Right lobe of liver (tissue), 6 donors: ENCODE measurements at regions not wholly inside any gene's neighbourhood (a gene's known extent, or its start where the extent isn't known, plus 50 kb on each side); places are given as distances from the start of the nearest gene placed in this dataset.

Experiments used
- ATAC-seq, 4 donors: fragments of 200-7000 bp; cut with Tn5 transposase; one replicate each; pipeline ENCODE4 v1.9.1; 2020; ENCODE audit warnings: mild to moderate bottlenecking in 4 of 4, moderate library complexity in 4 of 4
- DNase-seq, 3 donors: peaks; one replicate each; pipeline ENCODE4 v3.0.0-alpha.2; 2020
- H3K27ac ChIP-seq, 3 donors: fragments of 200-600 bp; one replicate each; pipeline ENCODE4 v1.8.0; 2022
- H3K27me3 ChIP-seq, 2 donors: fragments of 200-600 bp; one replicate each; pipeline ENCODE4 v1.8.0; 2022
- H3K36me3 ChIP-seq, 4 donors: fragments of 200-600 bp; sonication (generic) in 1 of 4; one replicate each; pipeline versions ENCODE4 v1.5.1 to v1.8.0; 2017 to 2022; ENCODE audit warnings: control low read depth in 1 of 4
- H3K4me1 ChIP-seq, 4 donors: fragments of 200-600 bp; sonication (generic) in 1 of 4; one replicate each; pipeline versions ENCODE4 v1.5.1 to v1.8.0; 2017 to 2022; ENCODE audit warnings: control low read depth in 1 of 4
- H3K4me3 ChIP-seq, 3 donors: fragments of 200-600 bp; one replicate each; pipeline ENCODE4 v1.8.0; 2022
- H3K9me3 ChIP-seq, 4 donors: fragments of 200-600 bp; sonication (generic) in 1 of 4; one replicate each; pipeline versions ENCODE4 v1.5.1 to v1.8.0; 2017 to 2022; ENCODE audit warnings: control low read depth in 1 of 4
- POLR2A ChIP-seq: fragments of 450-650 bp; IDR thresholded peaks from one replicate; pipeline ENCODE4 v1.6.1; 2017; ENCODE audit warnings: antibody characterized with exemption, mild to moderate bottlenecking
- WGBS: methylation state at CpG from one replicate; pipeline ENCODE4 v1.1.6; 2018; ENCODE audit warnings: low coverage, low lambda C conversion rate; ENCODE audit not compliant: insufficient coverage; ENCODE audit errors: missing lambda C conversion rate; 5-methylcytosine and 5-hydroxymethylcytosine counted together
- intact Hi-C, 2 donors: fragments of 100-400 bp; cut with DNase I; formaldehyde crosslinking; loops; one replicate each; pipeline versions ENCODE4 v1.11.2 to v1.14.1; 2022
- TF ChIP-seq, protein P1 (sequence below), 4 donors: fragments of 200-600 bp in 3 of 4; fragments of 450-650 bp in 1 of 4; IDR thresholded peaks; one replicate each; pipeline versions ENCODE4 v1.5.1 to v1.8.0; 2016 to 2022; ENCODE audit warnings: antibody characterized with exemption in 4 of 4, mild to moderate bottlenecking in 2 of 4
- donor health status: DM: no; HTN: yes; CAD: no.
- donor health status: DM: no; HTN: no; CAD: no.
- donor health status: DM: no; HTN: no; CAD: no.
- donor health status: DM: no; HTN: yes; CAD: no.
- donor health status: DM: no; HTN: yes; CAD: no.

DNA sequence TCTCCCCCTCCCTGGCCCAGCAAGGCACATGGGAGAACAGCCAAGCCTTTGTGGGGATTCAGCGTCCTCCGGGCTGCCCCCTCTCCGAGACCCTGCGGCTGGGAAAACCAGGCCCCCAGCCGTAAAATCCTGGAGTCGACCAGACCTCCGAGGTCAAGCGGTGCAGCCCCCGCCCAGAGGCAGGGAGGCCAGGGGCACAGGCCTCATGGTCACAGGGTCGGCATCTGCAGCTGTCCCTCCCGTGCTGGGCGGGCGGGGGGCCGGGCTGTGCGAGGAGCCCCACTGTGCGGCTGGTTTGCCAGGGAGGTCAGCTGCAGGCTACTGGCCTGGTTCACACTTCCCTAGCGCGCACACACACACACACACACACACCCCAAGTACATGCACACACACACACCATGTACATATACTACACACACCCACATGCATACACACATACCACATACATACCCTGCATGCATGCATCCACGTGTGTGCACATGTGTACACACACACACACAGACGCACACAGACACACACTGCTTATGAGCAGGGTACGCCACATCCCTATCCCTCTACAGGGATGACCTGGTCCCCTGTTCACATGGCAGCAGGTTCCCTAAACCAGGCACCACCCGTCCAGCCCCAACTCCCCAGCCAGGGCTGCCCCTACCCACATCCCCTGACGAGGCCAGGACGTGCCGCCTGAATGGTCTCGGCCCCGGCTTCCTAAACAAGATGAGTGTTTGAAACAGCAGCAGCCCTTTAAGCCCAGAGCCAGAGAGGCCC, 108.9 kb upstream of the CIBAR2 start:
- WGBS: 67% methylated on average over 14 of the region's 27 CpGs
- Histone ChIP-seq H3K27me3 (no peaks in the 10 kb centered on the region), H3K4me1 (peaks cover 0 to 15% (median 4%) of the 10 kb centered on the region in 4 donors), H3K9me3 (no peaks in the 10 kb centered on the region), H3K36me3 (no peaks in the 10 kb centered on the region), H3K4me3 (no peak overlapping the region), H3K27ac (no peak overlapping the region)
- DNase-seq: no peak
- peak in 1 of 4 donors; percentile 3 for ATAC-seq
- intact Hi-C loops: no loop called here
- TF ChIP-seq, protein P1, sequence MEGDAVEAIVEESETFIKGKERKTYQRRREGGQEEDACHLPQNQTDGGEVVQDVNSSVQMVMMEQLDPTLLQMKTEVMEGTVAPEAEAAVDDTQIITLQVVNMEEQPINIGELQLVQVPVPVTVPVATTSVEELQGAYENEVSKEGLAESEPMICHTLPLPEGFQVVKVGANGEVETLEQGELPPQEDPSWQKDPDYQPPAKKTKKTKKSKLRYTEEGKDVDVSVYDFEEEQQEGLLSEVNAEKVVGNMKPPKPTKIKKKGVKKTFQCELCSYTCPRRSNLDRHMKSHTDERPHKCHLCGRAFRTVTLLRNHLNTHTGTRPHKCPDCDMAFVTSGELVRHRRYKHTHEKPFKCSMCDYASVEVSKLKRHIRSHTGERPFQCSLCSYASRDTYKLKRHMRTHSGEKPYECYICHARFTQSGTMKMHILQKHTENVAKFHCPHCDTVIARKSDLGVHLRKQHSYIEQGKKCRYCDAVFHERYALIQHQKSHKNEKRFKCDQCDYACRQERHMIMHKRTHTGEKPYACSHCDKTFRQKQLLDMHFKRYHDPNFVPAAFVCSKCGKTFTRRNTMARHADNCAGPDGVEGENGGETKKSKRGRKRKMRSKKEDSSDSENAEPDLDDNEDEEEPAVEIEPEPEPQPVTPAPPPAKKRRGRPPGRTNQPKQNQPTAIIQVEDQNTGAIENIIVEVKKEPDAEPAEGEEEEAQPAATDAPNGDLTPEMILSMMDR (IDR thresholded peaks at IDR 0.05): no peak
- no peak for TF ChIP-seq POLR2A

DNA sequence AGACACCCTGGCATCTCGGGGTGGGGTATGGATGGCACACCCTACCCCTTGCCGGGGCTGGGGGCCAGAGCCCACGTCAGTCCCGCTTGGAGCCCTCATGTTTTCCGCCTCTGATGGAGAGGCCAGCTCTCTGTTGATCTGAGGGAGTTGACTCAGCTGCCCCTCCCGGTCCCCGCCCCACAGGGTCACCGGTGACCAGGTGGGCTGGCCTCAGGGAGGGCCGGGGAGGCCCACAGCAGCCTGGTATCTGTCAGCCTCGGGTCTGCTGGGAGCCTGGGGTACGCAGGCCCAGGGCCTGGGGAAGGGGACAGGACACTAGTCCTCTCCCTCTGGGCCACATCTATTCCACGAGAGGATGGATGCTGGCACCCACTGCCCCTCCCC, 109.5 kb upstream of the CIBAR2 start:
- intact Hi-C loops: no loop called here
- Histone ChIP-seq H3K4me1 (peaks cover 0 to 15% (median 4%) of the 10 kb centered on the region in 4 donors), H3K27me3 (no peaks in the 10 kb centered on the region), H3K36me3 (no peaks in the 10 kb centered on the region), H3K9me3 (no peaks in the 10 kb centered on the region), H3K27ac (no peak overlapping the region), H3K4me3 (no peak overlapping the region)
- TF ChIP-seq, protein P1 (IDR thresholded peaks at IDR 0.05): no peak
- no peak for TF ChIP-seq POLR2A
- WGBS: 50% methylated on average over 1 of the region's 12 CpGs
- DNase-seq (no peak), ATAC-seq (no peak)

DNA sequence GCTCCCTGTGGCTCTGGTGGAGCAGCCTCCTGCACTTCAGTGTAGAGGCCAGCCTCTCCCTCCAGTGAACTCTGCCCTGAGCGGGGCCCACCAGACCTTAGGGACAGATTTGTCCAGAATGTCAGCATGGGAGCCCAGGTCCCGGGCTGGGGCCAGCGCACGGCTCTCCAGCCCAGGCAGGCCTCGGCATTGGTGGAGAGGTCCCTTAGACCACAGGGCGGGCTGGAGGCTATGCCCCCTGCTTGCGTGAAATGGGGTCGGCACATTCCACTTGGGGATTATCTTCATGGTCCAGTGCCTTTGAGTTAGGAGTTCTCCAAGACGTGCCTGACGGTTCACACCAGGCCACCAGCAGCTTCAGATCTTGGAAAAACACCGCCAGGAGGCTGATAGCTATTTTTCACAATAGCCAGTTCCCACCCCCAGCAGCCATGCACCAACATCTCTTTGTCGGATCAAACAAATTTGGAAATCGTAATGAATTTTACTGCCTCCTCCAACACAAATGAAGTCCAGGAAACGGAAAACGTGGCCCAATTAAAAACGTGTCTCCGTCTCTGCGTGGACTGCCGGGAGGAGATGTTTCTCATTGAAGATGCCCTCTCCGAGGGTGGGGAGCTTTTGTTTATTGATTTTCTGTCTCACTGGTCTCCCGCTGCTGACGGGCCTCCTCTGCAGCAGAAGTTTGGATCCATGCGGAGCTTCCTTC, 110.0 kb upstream of the CIBAR2 start:
- WGBS: 82% methylated on average over 16 of the region's 23 CpGs
- Histone ChIP-seq H3K27ac (no peak overlapping the region), H3K9me3 (no peaks in the 10 kb centered on the region), H3K27me3 (no peaks in the 10 kb centered on the region), H3K4me3 (no peak overlapping the region), H3K36me3 (no peaks in the 10 kb centered on the region), H3K4me1 (peaks cover 0 to 15% (median 4%) of the 10 kb centered on the region in 4 donors)
- TF ChIP-seq, protein P1 (IDR thresholded peaks at IDR 0.05): no peak
- no peak for TF ChIP-seq POLR2A
- no peak for ATAC-seq
- intact Hi-C loops: no loop called here
- no peak for DNase-seq

DNA sequence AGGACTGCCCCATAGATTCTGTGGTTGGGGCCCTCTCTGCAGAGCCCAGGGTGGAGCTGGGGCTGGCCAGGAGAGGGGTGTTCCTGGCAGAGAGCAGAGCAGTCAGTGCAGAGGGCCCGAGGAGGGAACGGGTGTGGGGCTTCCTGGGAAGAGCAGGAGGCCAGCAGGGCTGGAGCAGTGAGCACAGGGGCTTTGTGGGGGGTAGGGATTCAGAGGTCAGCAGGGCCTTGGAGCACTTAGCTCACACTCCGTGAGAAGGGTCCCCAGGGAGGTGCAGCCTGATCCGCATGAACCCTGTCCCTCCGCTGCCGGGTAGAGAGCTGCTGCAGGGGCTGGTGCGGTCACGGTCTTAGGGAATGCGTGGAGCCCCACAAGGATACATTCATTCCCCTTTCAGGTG, 113.0 kb upstream of the CIBAR2 start:
- H3K27me3 ChIP-seq: no peaks in the 10 kb centered on the region
- WGBS: 80% methylated on average over 1 of the region's 9 CpGs
- no peak for TF ChIP-seq POLR2A
- TF ChIP-seq, protein P1 (IDR thresholded peaks at IDR 0.05): no peak
- peaks cover 0 to 5% (median 0%) of the 10 kb centered on the region in 4 donors for H3K4me1 ChIP-seq
- ATAC-seq (no peak), DNase-seq (no peak)
- H3K4me3 ChIP-seq: no peak overlapping the region
- no peaks in the 10 kb centered on the region for H3K36me3 ChIP-seq
- H3K9me3 ChIP-seq: no peaks in the 10 kb centered on the region
- intact Hi-C loops: no loop called here
- no peak overlapping the region for H3K27ac ChIP-seq
